MV-4-11 (cell line): ENCODE measurements at regions not wholly inside any gene's neighbourhood (a gene's known extent, or its start where the extent isn't known, plus 50 kb on each side); places are given as distances from the start of the nearest gene placed in this dataset.

Source experiments
- DNase-seq: peaks from one replicate; lab custom pipeline; 2025; lab: John Stamatoyannopoulos, UW

- no peak for DNase-seq
Observed at GRCh38 chr2:209367075-209367747, 56.6 kb upstream of the MAP2 start.

- DNase-seq: no peak
Observed at GRCh38 chr2:209368406-209368805, 55.4 kb upstream of the MAP2 start.

- no peak for DNase-seq
Observed at GRCh38 chr2:209368914-209369313, 54.9 kb upstream of the MAP2 start.

GRCh38 chr2:209369656-209370055 lies 54.2 kb upstream of the MAP2 start:
- no peak for DNase-seq

- no peak for DNase-seq
Observed at GRCh38 chr2:209371407-209371806, 52.4 kb upstream of the MAP2 start.
